ENCODE measurements at regions not wholly inside any gene's neighbourhood (a gene's known extent, or its start where the extent isn't known, plus 50 kb on each side); places are given as distances from the start of the nearest gene placed in this dataset.

DNA sequence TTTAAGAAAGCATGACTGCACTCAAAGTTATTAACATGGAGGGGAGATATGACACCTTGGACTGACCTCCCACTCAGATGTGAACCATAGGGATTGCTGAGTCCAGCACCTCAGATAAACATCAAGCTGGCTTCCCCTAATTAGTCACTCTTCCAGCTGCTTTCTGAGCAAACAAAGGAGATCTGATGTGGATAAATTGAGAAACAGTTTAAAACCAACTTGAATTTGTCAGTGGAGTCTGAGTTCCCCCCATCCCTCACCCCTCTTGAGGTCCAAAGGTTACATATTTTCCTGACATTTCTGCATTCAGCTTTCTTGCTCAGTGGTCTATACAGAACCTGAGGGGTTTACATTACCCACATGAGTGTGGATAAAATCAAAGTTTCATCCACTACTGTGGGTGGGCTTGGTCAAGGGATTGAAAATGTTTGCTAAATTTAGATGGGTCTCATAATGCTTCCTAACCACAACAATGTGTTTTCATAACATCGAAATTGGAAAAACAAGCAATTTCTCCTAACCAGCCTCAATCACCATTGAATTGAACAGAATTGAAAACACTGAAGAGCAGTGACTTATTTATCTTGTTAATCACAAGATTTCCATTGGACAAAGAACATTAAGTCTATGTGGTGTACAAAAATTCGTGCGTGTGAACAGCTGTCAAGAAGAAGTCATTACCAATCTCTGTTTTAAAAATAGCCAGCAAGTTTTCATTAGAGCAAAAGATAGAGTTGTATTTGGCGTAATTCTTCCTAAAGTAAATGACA lies 292.3 kb downstream of the METTL15 start:
- TF ChIP-seq, protein P1, sequence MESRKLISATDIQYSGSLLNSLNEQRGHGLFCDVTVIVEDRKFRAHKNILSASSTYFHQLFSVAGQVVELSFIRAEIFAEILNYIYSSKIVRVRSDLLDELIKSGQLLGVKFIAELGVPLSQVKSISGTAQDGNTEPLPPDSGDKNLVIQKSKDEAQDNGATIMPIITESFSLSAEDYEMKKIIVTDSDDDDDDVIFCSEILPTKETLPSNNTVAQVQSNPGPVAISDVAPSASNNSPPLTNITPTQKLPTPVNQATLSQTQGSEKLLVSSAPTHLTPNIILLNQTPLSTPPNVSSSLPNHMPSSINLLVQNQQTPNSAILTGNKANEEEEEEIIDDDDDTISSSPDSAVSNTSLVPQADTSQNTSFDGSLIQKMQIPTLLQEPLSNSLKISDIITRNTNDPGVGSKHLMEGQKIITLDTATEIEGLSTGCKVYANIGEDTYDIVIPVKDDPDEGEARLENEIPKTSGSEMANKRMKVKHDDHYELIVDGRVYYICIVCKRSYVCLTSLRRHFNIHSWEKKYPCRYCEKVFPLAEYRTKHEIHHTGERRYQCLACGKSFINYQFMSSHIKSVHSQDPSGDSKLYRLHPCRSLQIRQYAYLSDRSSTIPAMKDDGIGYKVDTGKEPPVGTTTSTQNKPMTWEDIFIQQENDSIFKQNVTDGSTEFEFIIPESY (IDR thresholded peaks at IDR 0.05; ENCODE audit: extremely low read depth, insufficient replicate concordance, low read length), result no peak
- TF ChIP-seq EZH2phosphoT487 (IDR thresholded peaks at IDR 0.05; ENCODE audit: borderline replicate concordance), result no peak
- Histone ChIP-seq H3K9me3 (ENCODE audit: control insufficient read depth in 1 of 2, insufficient read depth in 1 of 2, low read depth in 1 of 2, low read length in 2 of 2) (no peaks in the 10 kb centered on the region), H3K27ac (ENCODE audit: low read depth, low read length) (no peak overlapping the region), H4K20me1 (ENCODE audit: insufficient read depth) (no peaks in the 10 kb centered on the region), H3K79me2 (ENCODE audit: insufficient read depth, low read length) (no peaks in the 10 kb centered on the region), H3K4me3 (replicated peaks in 1 of 2; ENCODE audit: low read depth in 1 of 2, low read length in 2 of 2) (no peak overlapping the region), H3K4me2 (ENCODE audit: low read length) (no peak overlapping the region), H3K9me2 (ENCODE audit: insufficient read depth) (no peaks in the 10 kb centered on the region), H3K4me1 (ENCODE audit: control insufficient read depth in 1 of 2, insufficient read depth in 2 of 2, low read length in 2 of 2) (no peaks in the 10 kb centered on the region), H3K27me3 (ENCODE audit: insufficient read depth, low read length) (no peaks in the 10 kb centered on the region), H3K36me3 (ENCODE audit: control insufficient read depth in 1 of 2, insufficient read depth in 2 of 2, low read length in 2 of 2) (no peaks in the 10 kb centered on the region), H3K9ac (ENCODE audit: low read length) (no peak overlapping the region), H2AFZ (ENCODE audit: low read depth, low read length, poor library complexity, severe bottlenecking) (no peak overlapping the region)
- DNase-seq (ENCODE audit: low read depth, low spot score) (no peak), ATAC-seq (no peak)
- intact Hi-C loops (cut with micrococcal nuclease), result no loop called here
- ChIA-PET RAD21 (ENCODE audit: low non-redundant PET in 1 of 2, low total read pairs in 2 of 2, uncharacterized antibody in 2 of 2, unreplicated experiment in 2 of 2) (no interaction called here), CTCF (no interaction called here), POLR2A (no interaction called here)
- no TSS peak for BruUV-seq (replicated peaks)

DNA sequence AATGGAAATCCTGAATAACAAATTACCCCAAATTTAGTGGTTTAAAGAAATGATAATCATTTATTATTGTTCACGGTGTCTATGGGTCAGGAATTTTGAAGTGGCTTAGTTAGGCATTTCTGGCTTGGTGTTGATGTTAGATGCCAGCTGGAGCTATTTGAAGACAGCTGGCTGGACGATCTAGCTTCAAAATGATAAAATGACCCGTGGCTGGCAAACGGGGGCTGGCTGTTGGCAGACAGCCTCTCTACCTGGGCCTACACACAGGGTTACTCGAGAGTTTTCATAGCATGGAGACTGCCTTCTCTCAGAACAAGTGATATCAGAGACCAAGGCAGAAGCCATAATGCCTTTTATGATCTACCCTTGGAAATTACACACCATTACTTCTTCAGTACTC lies 285.2 kb downstream of the METTL15 start:
- H3K4me2 ChIP-seq (ENCODE audit: low read length), result no peak overlapping the region
- H3K79me2 ChIP-seq (ENCODE audit: insufficient read depth, low read length), result no peaks in the 10 kb centered on the region
- H3K36me3 ChIP-seq (ENCODE audit: control insufficient read depth in 1 of 2, insufficient read depth in 2 of 2, low read length in 2 of 2), result no peaks in the 10 kb centered on the region
- no peak overlapping the region for H3K27ac ChIP-seq (ENCODE audit: low read depth, low read length)
- H3K27me3 ChIP-seq (ENCODE audit: insufficient read depth, low read length), result no peaks in the 10 kb centered on the region
- no peak overlapping the region for H2AFZ ChIP-seq (ENCODE audit: low read depth, low read length, poor library complexity, severe bottlenecking)
- H3K4me3 ChIP-seq (replicated peaks in 1 of 2; ENCODE audit: low read depth in 1 of 2, low read length in 2 of 2), result no peak overlapping the region
- ATAC-seq (no peak), DNase-seq (ENCODE audit: low read depth, low spot score) (no peak)
- H3K9me2 ChIP-seq (ENCODE audit: insufficient read depth), result no peaks in the 10 kb centered on the region
- ChIA-PET CTCF (no interaction called here), RAD21 (ENCODE audit: low non-redundant PET in 1 of 2, low total read pairs in 2 of 2, uncharacterized antibody in 2 of 2, unreplicated experiment in 2 of 2) (no interaction called here), POLR2A (no interaction called here)
- intact Hi-C loops (cut with micrococcal nuclease), result no loop called here
- no peaks in the 10 kb centered on the region for H3K9me3 ChIP-seq (ENCODE audit: control insufficient read depth in 1 of 2, insufficient read depth in 1 of 2, low read depth in 1 of 2, low read length in 2 of 2)
- H3K4me1 ChIP-seq (ENCODE audit: control insufficient read depth in 1 of 2, insufficient read depth in 2 of 2, low read length in 2 of 2), result no peaks in the 10 kb centered on the region
- BruUV-seq (replicated peaks), result no TSS peak
- no peak overlapping the region for H3K9ac ChIP-seq (ENCODE audit: low read length)
- no peaks in the 10 kb centered on the region for H4K20me1 ChIP-seq (ENCODE audit: insufficient read depth)
- TF ChIP-seq RAD21 (IDR thresholded peaks at IDR 0.05; ENCODE audit: low read depth) (no peak), YY1 (IDR thresholded peaks at IDR 0.05; ENCODE audit: extremely low read depth, insufficient replicate concordance, low read depth, low read length) (no peak), ZNF274 (IDR thresholded peaks at IDR 0.05; ENCODE audit: low read depth, low read length) (no peak), JUND (IDR thresholded peaks at IDR 0.05) (no peak), POLR2A (IDR thresholded peaks at IDR 0.05; ENCODE audit: borderline replicate concordance, extremely low read depth, insufficient read depth, insufficient read length) (no peak), SIN3A (IDR thresholded peaks at IDR 0.05; ENCODE audit: low read depth) (no peak), SP1 (IDR thresholded peaks at IDR 0.05; ENCODE audit: low read depth) (no peak), CEBPB (IDR thresholded peaks at IDR 0.05; ENCODE audit: low read depth) (no peak), POLR2AphosphoS5 (IDR thresholded peaks at IDR 0.05; ENCODE audit: low read depth, low read length) (no peak), EGR1 (IDR thresholded peaks at IDR 0.05; ENCODE audit: low read depth) (no peak), EZH2phosphoT487 (IDR thresholded peaks at IDR 0.05; ENCODE audit: borderline replicate concordance) (no peak)
- TF ChIP-seq, protein P2, sequence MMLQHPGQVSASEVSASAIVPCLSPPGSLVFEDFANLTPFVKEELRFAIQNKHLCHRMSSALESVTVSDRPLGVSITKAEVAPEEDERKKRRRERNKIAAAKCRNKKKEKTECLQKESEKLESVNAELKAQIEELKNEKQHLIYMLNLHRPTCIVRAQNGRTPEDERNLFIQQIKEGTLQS (IDR thresholded peaks at IDR 0.05), result no peak
- TF ChIP-seq, protein P3, sequence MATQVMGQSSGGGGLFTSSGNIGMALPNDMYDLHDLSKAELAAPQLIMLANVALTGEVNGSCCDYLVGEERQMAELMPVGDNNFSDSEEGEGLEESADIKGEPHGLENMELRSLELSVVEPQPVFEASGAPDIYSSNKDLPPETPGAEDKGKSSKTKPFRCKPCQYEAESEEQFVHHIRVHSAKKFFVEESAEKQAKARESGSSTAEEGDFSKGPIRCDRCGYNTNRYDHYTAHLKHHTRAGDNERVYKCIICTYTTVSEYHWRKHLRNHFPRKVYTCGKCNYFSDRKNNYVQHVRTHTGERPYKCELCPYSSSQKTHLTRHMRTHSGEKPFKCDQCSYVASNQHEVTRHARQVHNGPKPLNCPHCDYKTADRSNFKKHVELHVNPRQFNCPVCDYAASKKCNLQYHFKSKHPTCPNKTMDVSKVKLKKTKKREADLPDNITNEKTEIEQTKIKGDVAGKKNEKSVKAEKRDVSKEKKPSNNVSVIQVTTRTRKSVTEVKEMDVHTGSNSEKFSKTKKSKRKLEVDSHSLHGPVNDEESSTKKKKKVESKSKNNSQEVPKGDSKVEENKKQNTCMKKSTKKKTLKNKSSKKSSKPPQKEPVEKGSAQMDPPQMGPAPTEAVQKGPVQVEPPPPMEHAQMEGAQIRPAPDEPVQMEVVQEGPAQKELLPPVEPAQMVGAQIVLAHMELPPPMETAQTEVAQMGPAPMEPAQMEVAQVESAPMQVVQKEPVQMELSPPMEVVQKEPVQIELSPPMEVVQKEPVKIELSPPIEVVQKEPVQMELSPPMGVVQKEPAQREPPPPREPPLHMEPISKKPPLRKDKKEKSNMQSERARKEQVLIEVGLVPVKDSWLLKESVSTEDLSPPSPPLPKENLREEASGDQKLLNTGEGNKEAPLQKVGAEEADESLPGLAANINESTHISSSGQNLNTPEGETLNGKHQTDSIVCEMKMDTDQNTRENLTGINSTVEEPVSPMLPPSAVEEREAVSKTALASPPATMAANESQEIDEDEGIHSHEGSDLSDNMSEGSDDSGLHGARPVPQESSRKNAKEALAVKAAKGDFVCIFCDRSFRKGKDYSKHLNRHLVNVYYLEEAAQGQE (IDR thresholded peaks at IDR 0.05; ENCODE audit: low read depth), result no peak
